LNCAP (cell line): ENCODE measurements at regions not wholly inside any gene's neighbourhood (a gene's known extent, or its start where the extent isn't known, plus 50 kb on each side); places are given as distances from the start of the nearest gene placed in this dataset.

ENCODE experiments used
- TF ChIP-seq, protein P1 (sequence below): fragments of 450-650 bp; IDR thresholded peaks from 2 replicates; pipeline ENCODE4 v1.5.1; 2017; ENCODE audit warnings: mild to moderate bottlenecking

DNA sequence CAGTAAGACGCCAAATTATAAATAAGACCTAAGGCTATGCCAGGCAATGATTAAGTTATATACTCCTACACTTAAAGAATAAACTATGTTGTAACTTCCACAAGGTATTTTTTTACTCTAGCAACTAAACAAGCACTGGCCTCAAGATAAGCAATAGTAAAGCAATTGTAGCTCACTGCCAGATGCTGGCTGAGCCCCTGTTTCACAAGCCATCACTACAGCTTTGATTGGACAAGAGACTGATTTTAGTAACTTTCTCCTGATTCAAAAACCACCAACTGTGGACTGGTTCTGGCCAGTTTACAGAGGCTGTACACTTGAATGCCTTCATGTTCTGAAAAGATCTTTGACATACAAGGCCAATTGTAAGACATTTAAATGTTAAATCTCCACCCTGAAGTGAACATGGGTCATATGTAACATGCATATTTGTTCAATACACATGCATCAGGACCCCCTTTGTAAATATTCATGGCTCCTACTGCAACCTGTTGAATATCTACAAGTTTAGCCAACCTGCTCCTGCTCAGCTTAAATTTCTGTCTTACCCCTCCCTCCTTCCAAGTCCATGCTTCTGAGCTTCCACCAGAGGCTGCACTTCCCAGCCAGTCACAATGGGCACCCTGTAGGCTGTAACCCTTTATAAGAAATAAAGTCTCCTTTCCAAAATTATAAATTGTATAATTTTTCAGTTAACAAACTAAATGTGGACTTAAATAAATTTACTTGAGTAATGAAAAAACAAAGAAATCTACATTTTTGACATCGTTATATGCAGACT, 423.6 kb downstream of the ANKRD50 start:
- TF ChIP-seq, protein P1, sequence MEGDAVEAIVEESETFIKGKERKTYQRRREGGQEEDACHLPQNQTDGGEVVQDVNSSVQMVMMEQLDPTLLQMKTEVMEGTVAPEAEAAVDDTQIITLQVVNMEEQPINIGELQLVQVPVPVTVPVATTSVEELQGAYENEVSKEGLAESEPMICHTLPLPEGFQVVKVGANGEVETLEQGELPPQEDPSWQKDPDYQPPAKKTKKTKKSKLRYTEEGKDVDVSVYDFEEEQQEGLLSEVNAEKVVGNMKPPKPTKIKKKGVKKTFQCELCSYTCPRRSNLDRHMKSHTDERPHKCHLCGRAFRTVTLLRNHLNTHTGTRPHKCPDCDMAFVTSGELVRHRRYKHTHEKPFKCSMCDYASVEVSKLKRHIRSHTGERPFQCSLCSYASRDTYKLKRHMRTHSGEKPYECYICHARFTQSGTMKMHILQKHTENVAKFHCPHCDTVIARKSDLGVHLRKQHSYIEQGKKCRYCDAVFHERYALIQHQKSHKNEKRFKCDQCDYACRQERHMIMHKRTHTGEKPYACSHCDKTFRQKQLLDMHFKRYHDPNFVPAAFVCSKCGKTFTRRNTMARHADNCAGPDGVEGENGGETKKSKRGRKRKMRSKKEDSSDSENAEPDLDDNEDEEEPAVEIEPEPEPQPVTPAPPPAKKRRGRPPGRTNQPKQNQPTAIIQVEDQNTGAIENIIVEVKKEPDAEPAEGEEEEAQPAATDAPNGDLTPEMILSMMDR, result no peak

DNA sequence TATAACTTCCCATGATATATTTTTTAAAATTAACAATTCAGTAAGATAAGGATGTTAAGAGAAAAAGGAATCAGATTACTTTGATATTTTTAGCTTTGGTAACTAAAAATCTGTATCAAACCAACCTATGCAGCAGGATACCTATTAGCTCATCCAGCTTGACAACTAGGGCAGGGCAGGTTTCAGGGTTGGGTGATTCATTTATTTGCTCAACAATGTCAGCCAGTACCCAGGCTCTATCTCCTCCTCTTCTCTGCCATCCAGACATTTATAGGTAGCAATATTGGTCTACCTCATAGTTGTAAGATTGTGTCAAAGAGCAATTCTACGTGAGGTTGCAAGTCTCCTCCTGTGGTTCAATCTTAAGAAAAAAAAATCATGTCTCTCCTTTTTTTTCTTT, 421.9 kb downstream of the ANKRD50 start:
- TF ChIP-seq, protein P1, result no peak

DNA sequence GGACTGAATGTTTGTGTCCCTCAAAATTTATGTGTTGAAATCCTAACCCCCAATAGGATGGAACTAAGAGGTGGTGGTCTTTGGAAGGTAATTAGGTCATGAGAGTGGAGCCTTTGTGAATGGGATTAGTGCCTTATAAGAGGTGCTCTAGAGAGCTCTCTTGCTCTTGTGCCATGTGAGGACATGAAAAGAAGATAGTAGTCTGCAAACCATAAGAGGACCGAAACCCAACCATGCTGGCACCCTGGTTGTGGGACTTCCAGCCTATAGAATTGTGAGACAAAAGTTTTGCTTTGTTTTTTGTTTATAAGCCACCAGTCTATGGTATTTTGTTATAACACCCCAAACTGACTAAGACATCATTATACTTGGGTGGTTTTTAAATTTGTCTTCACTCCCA, 417.1 kb downstream of the ANKRD50 start:
- TF ChIP-seq, protein P1, result no peak

DNA sequence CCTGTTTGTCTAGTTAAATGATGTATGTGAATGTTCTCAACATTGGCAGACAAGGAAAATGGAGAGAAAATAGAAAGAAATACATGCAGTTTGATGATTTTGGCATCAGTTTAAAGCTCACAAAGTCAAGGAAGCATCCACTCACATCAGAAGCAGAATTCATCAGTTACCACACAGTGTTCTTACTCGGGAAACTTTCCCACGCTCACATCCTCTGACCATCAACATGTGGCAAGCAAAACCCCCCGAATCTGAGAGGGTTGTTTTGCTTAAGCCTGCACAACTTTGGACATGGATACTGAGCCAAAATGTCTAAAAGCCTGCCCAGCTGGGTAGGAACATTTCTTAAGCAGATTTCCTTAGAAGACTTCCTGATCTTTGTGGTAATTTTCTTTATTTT, 407.6 kb downstream of the ANKRD50 start:
- TF ChIP-seq, protein P1, result no peak

DNA sequence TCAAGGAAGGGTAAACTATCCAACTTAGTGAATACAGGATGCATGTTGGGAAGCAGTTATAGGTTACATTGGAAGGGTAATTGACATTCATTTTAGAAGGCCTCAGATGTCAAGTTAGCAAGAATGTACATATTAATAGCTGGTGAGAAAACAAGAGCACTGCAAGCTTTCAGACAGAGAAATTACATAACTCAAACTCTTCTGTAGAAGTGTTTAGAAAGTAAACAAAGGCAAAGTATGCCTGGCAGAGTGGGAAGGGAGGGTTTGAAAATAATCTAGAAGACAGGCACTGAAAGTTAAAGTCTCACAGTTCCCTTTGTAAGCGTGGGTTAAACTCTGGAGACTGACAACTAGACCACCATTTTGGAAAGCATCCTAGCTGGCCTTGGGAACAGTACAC, 406.2 kb downstream of the ANKRD50 start:
- TF ChIP-seq, protein P1, result no peak

DNA sequence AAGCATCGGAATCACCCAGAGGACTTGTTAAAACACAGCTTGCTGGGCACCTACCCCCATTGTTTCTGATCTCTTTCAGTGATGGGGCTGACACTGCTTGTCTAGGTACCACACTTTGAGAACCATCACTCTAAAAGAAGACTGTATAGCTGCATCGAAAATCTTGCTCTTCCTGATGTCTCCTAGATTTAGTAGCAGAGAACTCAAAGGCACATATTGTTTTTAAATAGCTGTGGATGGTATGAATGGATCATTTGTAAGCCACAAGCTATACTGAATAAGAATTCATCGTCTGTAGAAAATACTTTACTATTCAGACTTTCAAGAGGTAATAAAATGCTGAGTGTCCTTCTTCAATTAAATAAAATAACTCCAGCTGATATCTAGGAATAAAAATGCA, 405.4 kb downstream of the ANKRD50 start:
- TF ChIP-seq, protein P1, result no peak

DNA sequence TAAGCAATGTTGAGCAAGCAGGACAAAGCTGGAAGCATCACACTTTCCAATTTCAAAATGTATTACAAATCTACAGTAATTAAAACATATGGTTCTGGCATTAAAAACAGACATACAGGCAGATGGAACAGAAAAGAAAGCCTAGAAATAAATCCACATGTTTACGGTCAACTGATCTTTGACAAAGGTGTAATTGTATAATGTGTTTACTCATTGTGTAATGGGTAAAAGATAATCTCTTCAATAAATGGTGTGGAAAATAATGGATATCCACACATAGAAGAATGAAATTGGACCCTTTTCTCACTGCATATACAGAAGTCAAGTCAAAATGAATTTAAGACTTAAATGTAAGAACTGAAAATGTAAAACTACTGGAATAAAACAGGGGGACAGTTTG, 394.2 kb downstream of the ANKRD50 start:
- TF ChIP-seq, protein P1, result no peak

DNA sequence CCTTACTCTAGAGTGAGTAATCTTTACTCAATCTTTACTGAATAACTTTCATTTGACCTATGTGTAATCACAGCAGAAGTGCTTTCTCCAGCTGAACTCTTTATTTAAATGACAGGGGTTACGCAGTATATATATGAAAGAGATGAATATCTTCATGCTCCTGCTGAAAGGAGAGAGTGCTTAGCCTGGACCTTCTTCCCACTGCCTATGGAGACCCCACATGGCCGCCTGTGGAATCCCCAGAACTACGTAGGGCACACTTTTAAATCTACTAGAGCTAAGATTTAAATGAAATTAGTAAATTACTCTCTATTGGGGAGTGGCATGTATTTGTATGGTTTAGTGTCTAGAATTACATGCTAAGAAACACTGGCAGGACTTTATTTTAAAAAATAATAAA, 391.2 kb downstream of the ANKRD50 start:
- TF ChIP-seq, protein P1, result no peak
